T-helper 1 cell treated with Interleukin-12 subunit alpha and Interleukin-12 subunit beta and Interleukin-4 antibody, amounts not matched to agents 30 ng/mL and 1 ng/mL, for 36 hours (primary cell): ENCODE measurements at regions not wholly inside any gene's neighbourhood (a gene's known extent, or its start where the extent isn't known, plus 50 kb on each side); places are given as distances from the start of the nearest gene placed in this dataset.
"Not testable (repeated sequence)": the region's sequence is repeated elsewhere in the genome, so short reads cannot be mapped to it uniquely, and the experiment has no call there.

Experiments used
- intact Hi-C: fragments of 100-400 bp; cut with micrococcal nuclease; formaldehyde crosslinking; loops from one replicate; pipeline ENCODE4 v1.15.1; 2024

GRCh38 chr15:85264614-85265190 lies 115.7 kb upstream of the AKAP13 start:
- intact Hi-C loops, result not testable (repeated sequence)

- intact Hi-C loops, result not testable (repeated sequence)
These were observed 113.1 kb upstream of the AKAP13 start for GRCh38 chr15:85267158-85267857.

- intact Hi-C loops, result no loop called here
These were observed 105.9 kb upstream of the AKAP13 start for GRCh38 chr15:85274315-85275050.

GRCh38 chr15:85276508-85276907 lies 103.9 kb upstream of the AKAP13 start:
- intact Hi-C loops, result no loop called here

GRCh38 chr15:85276921-85277320 lies 103.5 kb upstream of the AKAP13 start:
- intact Hi-C loops, result no loop called here

- intact Hi-C loops, result no loop called here
These were observed 102.5 kb upstream of the AKAP13 start for GRCh38 chr15:85277847-85278370.

GRCh38 chr15:85280203-85280602 lies 100.2 kb upstream of the AKAP13 start:
- intact Hi-C loops, result no loop called here

- intact Hi-C loops, result no loop called here
These were observed 99.0 kb upstream of the AKAP13 start for GRCh38 chr15:85281293-85281882.

GRCh38 chr15:85282504-85283115 lies 97.8 kb upstream of the AKAP13 start:
- intact Hi-C loops, result no loop called here

GRCh38 chr15:85283815-85284214 lies 96.6 kb upstream of the AKAP13 start:
- intact Hi-C loops, result not testable (repeated sequence)

GRCh38 chr15:85284497-85284896 lies 95.9 kb upstream of the AKAP13 start:
- intact Hi-C loops, result no loop called here

- intact Hi-C loops, result no loop called here
These were observed 90.6 kb upstream of the AKAP13 start for GRCh38 chr15:85289677-85290365.

- intact Hi-C loops, result not testable (repeated sequence)
These were observed 87.8 kb upstream of the AKAP13 start for GRCh38 chr15:85292583-85292982.

GRCh38 chr15:85296615-85297402 lies 83.6 kb upstream of the AKAP13 start:
- intact Hi-C loops, result loop anchor here (1.0 to 5.0 kb wide), 7 partner anchors 34 to 543 kb away; partner anchors contain the start of gene AKAP13

- intact Hi-C loops, result loop anchor here (5.0 kb wide), 1 partner anchor 410 kb away; no protein-coding TSS in a partner anchor
These were observed 82.9 kb upstream of the AKAP13 start for GRCh38 chr15:85297537-85297936.

GRCh38 chr15:85298366-85298765 lies 82.0 kb upstream of the AKAP13 start:
- intact Hi-C loops, result loop anchor here (5.0 kb wide), 1 partner anchor 409 kb away; no protein-coding TSS in a partner anchor

GRCh38 chr15:85298941-85299340 lies 81.5 kb upstream of the AKAP13 start:
- intact Hi-C loops, result loop anchor here (5.0 kb wide), 1 partner anchor 408 kb away; no protein-coding TSS in a partner anchor

GRCh38 chr15:85302271-85302670 lies 78.1 kb upstream of the AKAP13 start:
- intact Hi-C loops, result no loop called here

GRCh38 chr15:85305050-85305449 lies 75.4 kb upstream of the AKAP13 start:
- intact Hi-C loops, result no loop called here
